Cardiac muscle cell (in vitro differentiated cells and primary cell): ENCODE measurements at regions not wholly inside any gene's neighbourhood (a gene's known extent, or its start where the extent isn't known, plus 50 kb on each side); places are given as distances from the start of the nearest gene placed in this dataset.

Experiments
- DNase-seq, 2 donors: peaks; one replicate each; pipeline versions ENCODE4 v3.0.0 to v3.0.0-alpha.2; 2010 to 2017; ENCODE audit warnings: low read depth in 1 of 2, low spot score in 1 of 2
- H3K27ac ChIP-seq: fragments of 200-600 bp; sonication (generic); 2 replicates; pipeline ENCODE4 v1.5.1; 2016
- H3K27me3 ChIP-seq: fragments of 200-600 bp; sonication (generic); 2 replicates; pipeline ENCODE4 v1.6.0; 2016; ENCODE audit warnings: control low read depth
- H3K36me3 ChIP-seq: fragments of 200-600 bp; sonication (generic); 2 replicates; pipeline ENCODE4 v1.5.1; 2016; ENCODE audit warnings: control low read depth
- H3K4me1 ChIP-seq: fragments of 200-600 bp; sonication (generic); 2 replicates; pipeline ENCODE4 v1.8.1; 2017; ENCODE audit warnings: low read depth, mild to moderate bottlenecking, mixed run types
- H3K4me3 ChIP-seq: fragments of 200-600 bp; sonication (generic); 2 replicates; pipeline ENCODE4 v1.5.1; 2016; ENCODE audit warnings: mild to moderate bottlenecking
- H3K9me3 ChIP-seq: fragments of 200-600 bp; sonication (generic); 2 replicates; pipeline ENCODE4 v1.5.1; 2017; ENCODE audit warnings: low read depth, mild to moderate bottlenecking, control low read depth
- CTCF ChIP-seq: IDR thresholded peaks from 2 replicates; pipeline ENCODE4 v1.5.1; 2012; ENCODE audit warnings: low read depth, mild to moderate bottlenecking, low read length

- Histone ChIP-seq H3K9me3 (no peaks in the 10 kb centered on the region), H3K4me1 (no peaks in the 10 kb centered on the region), H3K27ac (no peak overlapping the region), H3K27me3 (no peaks in the 10 kb centered on the region), H3K4me3 (no peak overlapping the region), H3K36me3 (no peaks in the 10 kb centered on the region)
- TF ChIP-seq CTCF: no peak
- DNase-seq: no peak
Measured at GRCh38 chrX:81564851-81565250, 362.9 kb downstream of the SH3BGRL start.

GRCh38 chrX:81577028-81577427 lies 375.1 kb downstream of the SH3BGRL start:
- Histone ChIP-seq H3K4me3 (no peak overlapping the region), H3K4me1 (no peaks in the 10 kb centered on the region), H3K36me3 (no peaks in the 10 kb centered on the region), H3K27ac (no peak overlapping the region), H3K27me3 (no peaks in the 10 kb centered on the region), H3K9me3 (no peaks in the 10 kb centered on the region)
- DNase-seq: no peak
- no peak for TF ChIP-seq CTCF

GRCh38 chrX:81586096-81586495 lies 384.2 kb downstream of the SH3BGRL start:
- H3K4me3 ChIP-seq: no peak overlapping the region
- peak in 1 of 2 donors; percentile 3 for DNase-seq
- H3K36me3 ChIP-seq: no peaks in the 10 kb centered on the region
- peaks cover 5% of the 10 kb centered on the region for H3K4me1 ChIP-seq
- no peaks in the 10 kb centered on the region for H3K9me3 ChIP-seq
- no peak for TF ChIP-seq CTCF
- peak overlapping the region; percentile 13 for H3K27ac ChIP-seq
- H3K27me3 ChIP-seq: no peaks in the 10 kb centered on the region

- no peak overlapping the region for H3K4me3 ChIP-seq
- TF ChIP-seq CTCF: no peak
- H3K9me3 ChIP-seq: no peaks in the 10 kb centered on the region
- no peak overlapping the region for H3K27ac ChIP-seq
- no peaks in the 10 kb centered on the region for H3K27me3 ChIP-seq
- no peaks in the 10 kb centered on the region for H3K36me3 ChIP-seq
- H3K4me1 ChIP-seq: no peaks in the 10 kb centered on the region
- no peak for DNase-seq
Measured at GRCh38 chrX:81615979-81616378, 414.1 kb downstream of the SH3BGRL start.

GRCh38 chrX:81662381-81662780 lies 460.5 kb downstream of the SH3BGRL start:
- no peaks in the 10 kb centered on the region for H3K9me3 ChIP-seq
- H3K27ac ChIP-seq: no peak overlapping the region
- no peak overlapping the region for H3K4me3 ChIP-seq
- TF ChIP-seq CTCF: no peak
- no peaks in the 10 kb centered on the region for H3K36me3 ChIP-seq
- H3K4me1 ChIP-seq: no peaks in the 10 kb centered on the region
- H3K27me3 ChIP-seq: no peaks in the 10 kb centered on the region
- DNase-seq: no peak

- DNase-seq: no peak
- Histone ChIP-seq H3K4me1 (no peaks in the 10 kb centered on the region), H3K27me3 (no peaks in the 10 kb centered on the region), H3K4me3 (no peak overlapping the region), H3K36me3 (no peaks in the 10 kb centered on the region), H3K9me3 (no peaks in the 10 kb centered on the region), H3K27ac (no peak overlapping the region)
- no peak for TF ChIP-seq CTCF
Measured at GRCh38 chrX:81708487-81708886, 506.6 kb downstream of the SH3BGRL start.
